Liver (tissue), 8 donors: ENCODE measurements at regions not wholly inside any gene's neighbourhood (a gene's known extent, or its start where the extent isn't known, plus 50 kb on each side); places are given as distances from the start of the nearest gene placed in this dataset.

Source experiments
- DNase-seq: peaks from one replicate; pipeline ENCODE4 v3.0.0-alpha.2; 2017; ENCODE audit warnings: low spot score
- H3K27ac ChIP-seq, 2 donors: one replicate each; pipeline ENCODE4 v1.7.0; 2013; ENCODE audit warnings: inconsistent platforms in 2 of 2, low read length in 2 of 2, control low read depth in 1 of 2, low read depth in 1 of 2, mild to moderate bottlenecking in 1 of 2
- H3K27me3 ChIP-seq, 4 donors: one replicate each; pipeline versions ENCODE4 v1.6.1 to v1.7.0; 2013; ENCODE audit warnings: low read length in 3 of 4, inconsistent platforms in 1 of 4, mild to moderate bottlenecking in 1 of 4, moderate library complexity in 1 of 4; ENCODE audit not compliant: control insufficient read depth in 4 of 4, insufficient read depth in 4 of 4
- H3K36me3 ChIP-seq, 4 donors: one replicate each; pipeline versions ENCODE4 v1.6.1 to v1.7.0; 2013; ENCODE audit warnings: low read length in 3 of 4, mild to moderate bottlenecking in 3 of 4, low read depth in 1 of 4, moderate library complexity in 1 of 4; ENCODE audit not compliant: control insufficient read depth in 4 of 4, insufficient read depth in 3 of 4
- H3K4me1 ChIP-seq, 4 donors: one replicate each; pipeline versions ENCODE4 v1.6.1 to v1.7.0; 2013; ENCODE audit warnings: low read length in 3 of 4, mild to moderate bottlenecking in 3 of 4, moderate library complexity in 1 of 4; ENCODE audit not compliant: control insufficient read depth in 4 of 4, insufficient read depth in 4 of 4
- H3K4me3 ChIP-seq, 3 donors: one replicate each; pipeline versions ENCODE4 v1.6.1 to v1.7.0; 2013; ENCODE audit warnings: low read length in 3 of 3, control low read depth in 1 of 3, low read depth in 1 of 3, mild to moderate bottlenecking in 1 of 3
- H3K9ac ChIP-seq, 2 donors: one replicate each; pipeline ENCODE4 v1.7.0; 2013; ENCODE audit warnings: low read length in 2 of 2, mild to moderate bottlenecking in 2 of 2, moderate library complexity in 2 of 2, control low read depth in 1 of 2, low read depth in 1 of 2
- H3K9me3 ChIP-seq, 4 donors: one replicate each; pipeline versions ENCODE4 v1.6.1 to v1.7.0; 2013; ENCODE audit warnings: low read length in 3 of 4; ENCODE audit not compliant: control insufficient read depth in 4 of 4
- ATF3 ChIP-seq: IDR thresholded peaks from 2 replicates; pipeline ENCODE4 v1.6.1; 2016; ENCODE audit warnings: antibody characterized with exemption
- CTCF ChIP-seq: fragments of 150-350 bp; IDR thresholded peaks from 2 replicates; pipeline ENCODE4 v1.5.1; 2017; ENCODE audit warnings: improper control_type of control experiment, low read depth, low read length; ENCODE audit not compliant: missing input control
- EGR1 ChIP-seq, 2 donors: IDR thresholded peaks; 2 replicates each; pipeline ENCODE4 v1.6.1; 2016 to 2018; ENCODE audit warnings: antibody characterized with exemption in 2 of 2, low read depth in 2 of 2
- FOXA2 ChIP-seq: IDR thresholded peaks from 2 replicates; pipeline ENCODE4 v1.6.1; 2016; ENCODE audit warnings: antibody characterized with exemption
- HNF4A ChIP-seq, 2 donors: conservative IDR thresholded peaks; 2 replicates each; pipeline ENCODE4 v1.6.1; 2016; ENCODE audit warnings: antibody characterized with exemption in 2 of 2, mild to moderate bottlenecking in 2 of 2
- HNF4G ChIP-seq: IDR thresholded peaks from 2 replicates; pipeline ENCODE4 v1.6.1; 2016; ENCODE audit warnings: antibody characterized with exemption
- JUND ChIP-seq, 2 donors: IDR thresholded peaks; 2 replicates each; pipeline ENCODE4 v1.6.1; 2016; ENCODE audit warnings: antibody characterized with exemption in 2 of 2
- NR2F2 ChIP-seq: IDR thresholded peaks from 2 replicates; pipeline ENCODE4 v1.6.1; 2016; ENCODE audit warnings: antibody characterized with exemption
- RAD21 ChIP-seq, 2 donors: IDR thresholded peaks; 2 replicates each; pipeline ENCODE4 v1.6.1; 2016; ENCODE audit warnings: antibody characterized with exemption in 2 of 2, mild to moderate bottlenecking in 2 of 2
- REST ChIP-seq: IDR thresholded peaks from 2 replicates; pipeline ENCODE4 v1.6.1; 2016; ENCODE audit warnings: antibody characterized with exemption, mild to moderate bottlenecking
- RXRA ChIP-seq, 2 donors: IDR thresholded peaks; 2 replicates each; pipeline ENCODE4 v1.6.1; 2017 to 2018; ENCODE audit warnings: antibody characterized with exemption in 2 of 2, mild to moderate bottlenecking in 1 of 2
- SP1 ChIP-seq: IDR thresholded peaks from 2 replicates; pipeline ENCODE4 v1.6.1; 2018; ENCODE audit warnings: antibody characterized with exemption, mild to moderate bottlenecking
- TAF1 ChIP-seq: conservative IDR thresholded peaks from 2 replicates; pipeline ENCODE4 v1.6.1; 2016; ENCODE audit warnings: antibody characterized with exemption, mild to moderate bottlenecking
- YY1 ChIP-seq: IDR thresholded peaks from 2 replicates; pipeline ENCODE4 v1.6.1; 2016; ENCODE audit warnings: antibody characterized with exemption, mild to moderate bottlenecking
- ZBTB33 ChIP-seq: IDR thresholded peaks from 2 replicates; pipeline ENCODE4 v1.6.1; 2016; ENCODE audit warnings: antibody characterized with exemption
- WGBS: extraction: QIAGEN DNeasy Blood & Tissue Kit; methylation state at CpG from one replicate; pipeline ENCODE4 v1.1.7; 2013; 5-methylcytosine and 5-hydroxymethylcytosine counted together
- donor health status: healthy.
- donor health status: healthy.
- donor health status: healthy.
- donor health status: healthy.
- donor health status: healthy.

GRCh38 chr10:58920655-58921003 is 255.8 kb upstream of the PHYHIPL start (continued):
- no peak for TF ChIP-seq CTCF

GRCh38 chr10:58921421-58921855 is 255.0 kb upstream of the PHYHIPL start:
- Histone ChIP-seq H3K27me3 (no peaks in the 10 kb centered on the region), H3K4me1 (no peaks in the 10 kb centered on the region), H3K27ac (no peak overlapping the region), H3K4me3 (no peak overlapping the region), H3K9me3 (no peaks in the 10 kb centered on the region), H3K9ac (no peak overlapping the region), H3K36me3 (no peaks in the 10 kb centered on the region)
- TF ChIP-seq HNF4A (conservative IDR thresholded peaks at IDR 0.05) (no peak), JUND (IDR thresholded peaks at IDR 0.05) (no peak), RAD21 (IDR thresholded peaks at IDR 0.05) (no peak), CTCF (no peak), YY1 (no peak), HNF4G (no peak), RXRA (IDR thresholded peaks at IDR 0.05) (no peak), ZBTB33 (no peak), ATF3 (no peak), FOXA2 (no peak), NR2F2 (no peak), SP1 (no peak)
- DNase-seq: no peak
- WGBS: 72% methylated on average over 2 of the region's 2 CpGs

- no peaks in the 10 kb centered on the region for H3K4me1 ChIP-seq
- WGBS: 78% methylated on average over 2 of the region's 2 CpGs
- no peak overlapping the region for H3K4me3 ChIP-seq
- no peaks in the 10 kb centered on the region for H3K27me3 ChIP-seq
- H3K9me3 ChIP-seq: no peaks in the 10 kb centered on the region
- no peaks in the 10 kb centered on the region for H3K36me3 ChIP-seq
- no peak for TF ChIP-seq TAF1
- TF ChIP-seq SP1: no peak
- no peak for TF ChIP-seq EGR1 (IDR thresholded peaks at IDR 0.05; ENCODE audit: low read depth in 2 of 2)
- TF ChIP-seq REST: no peak
- no peak for TF ChIP-seq ATF3
- no peak overlapping the region for H3K9ac ChIP-seq
- no peak for DNase-seq
- no peak overlapping the region for H3K27ac ChIP-seq
Observed at GRCh38 chr10:58925381-58925780, 251.1 kb upstream of the PHYHIPL start.
